AG04449 (cell line): ENCODE measurements at regions not wholly inside any gene's neighbourhood (a gene's known extent, or its start where the extent isn't known, plus 50 kb on each side); places are given as distances from the start of the nearest gene placed in this dataset.

Source experiments
- CTCF ChIA-PET: fragments of 350-600 bp; formaldehyde crosslinking; extraction: SDS; loops from one replicate; lab custom pipeline; 2021; ENCODE audit warnings: antibody characterized with exemption; lab: Yijun Ruan, JAX
- POLR2A ChIA-PET: fragments of 400-600, 350-600 bp; formaldehyde crosslinking; extraction: SDS; loops from one replicate; lab custom pipeline; 2020; ENCODE audit warnings: antibody characterized with exemption, inconsistent platforms; lab: Yijun Ruan, JAX
- DNase-seq: peaks from one replicate; pipeline ENCODE4 v3.0.0-alpha.2; 2010; ENCODE audit warnings: low read depth, low spot score
- H3K4me3 ChIP-seq: 2 replicates; pipeline ENCODE4 v1.5.1; 2011; ENCODE audit warnings: low read depth, mild to moderate bottlenecking, control low read depth, low read length
- TF ChIP-seq, protein P1 (sequence below): IDR thresholded peaks from one replicate; pipeline ENCODE4 v1.5.1; 2011; ENCODE audit warnings: mild to moderate bottlenecking, moderate library complexity, low read length, control low read depth, inconsistent platforms; ENCODE audit not compliant: insufficient read depth; ENCODE audit errors: missing control alignments

GRCh38 chr4:160161026-160161425, 1058.1 kb downstream of the RAPGEF2 start:
- TF ChIP-seq, protein P1, sequence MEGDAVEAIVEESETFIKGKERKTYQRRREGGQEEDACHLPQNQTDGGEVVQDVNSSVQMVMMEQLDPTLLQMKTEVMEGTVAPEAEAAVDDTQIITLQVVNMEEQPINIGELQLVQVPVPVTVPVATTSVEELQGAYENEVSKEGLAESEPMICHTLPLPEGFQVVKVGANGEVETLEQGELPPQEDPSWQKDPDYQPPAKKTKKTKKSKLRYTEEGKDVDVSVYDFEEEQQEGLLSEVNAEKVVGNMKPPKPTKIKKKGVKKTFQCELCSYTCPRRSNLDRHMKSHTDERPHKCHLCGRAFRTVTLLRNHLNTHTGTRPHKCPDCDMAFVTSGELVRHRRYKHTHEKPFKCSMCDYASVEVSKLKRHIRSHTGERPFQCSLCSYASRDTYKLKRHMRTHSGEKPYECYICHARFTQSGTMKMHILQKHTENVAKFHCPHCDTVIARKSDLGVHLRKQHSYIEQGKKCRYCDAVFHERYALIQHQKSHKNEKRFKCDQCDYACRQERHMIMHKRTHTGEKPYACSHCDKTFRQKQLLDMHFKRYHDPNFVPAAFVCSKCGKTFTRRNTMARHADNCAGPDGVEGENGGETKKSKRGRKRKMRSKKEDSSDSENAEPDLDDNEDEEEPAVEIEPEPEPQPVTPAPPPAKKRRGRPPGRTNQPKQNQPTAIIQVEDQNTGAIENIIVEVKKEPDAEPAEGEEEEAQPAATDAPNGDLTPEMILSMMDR: no peak
- POLR2A ChIA-PET: no interaction called here
- no peak for DNase-seq
- H3K4me3 ChIP-seq: no peak overlapping the region
- CTCF ChIA-PET: no interaction called here

GRCh38 chr4:160175064-160175643, 1072.3 kb downstream of the RAPGEF2 start:
- ChIA-PET CTCF (no interaction called here), POLR2A (no interaction called here)
- TF ChIP-seq, protein P1: no peak
- H3K4me3 ChIP-seq: no peak overlapping the region
- DNase-seq: no peak

DNA sequence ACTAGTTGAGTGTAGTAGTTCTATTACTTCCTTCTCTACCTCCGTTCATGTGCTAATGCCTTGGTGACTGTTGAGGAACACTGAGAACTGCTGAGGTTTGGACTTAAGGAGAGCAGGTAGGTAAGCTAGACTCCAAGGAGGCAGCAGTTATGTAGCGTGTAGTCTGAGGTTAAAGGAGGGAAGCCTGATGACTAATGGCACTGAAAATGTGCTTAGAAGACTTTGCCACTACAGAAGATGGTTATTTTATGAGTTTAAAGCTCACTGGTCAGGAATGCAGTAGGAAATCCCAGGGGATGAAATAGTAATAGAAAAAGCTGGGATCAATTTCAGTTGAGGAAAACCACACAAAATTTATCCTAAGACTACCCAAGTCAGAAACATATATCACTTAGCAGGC, 1077.3 kb downstream of the RAPGEF2 start:
- ChIA-PET POLR2A (no interaction called here), CTCF (no interaction called here)
- no peak overlapping the region for H3K4me3 ChIP-seq
- TF ChIP-seq, protein P1: no peak
- DNase-seq: no peak

DNA sequence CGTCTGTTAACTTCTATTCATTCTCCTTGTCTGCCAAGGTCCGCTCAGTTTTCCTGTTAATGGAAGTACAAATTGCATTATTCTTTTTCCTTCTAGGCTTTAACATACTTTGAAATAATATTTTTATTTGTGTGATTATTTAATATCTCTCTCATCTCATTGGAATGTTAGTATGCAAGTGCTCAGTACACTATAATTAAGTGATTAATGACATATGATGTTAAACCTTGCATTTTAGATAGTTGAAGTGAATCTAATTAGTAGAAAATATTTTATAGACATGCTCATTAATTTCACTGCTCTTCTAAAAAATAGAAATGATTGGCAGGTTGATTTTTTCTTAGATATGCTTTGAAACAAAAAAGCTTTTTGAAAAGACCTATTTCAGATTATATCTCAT, 1079.8 kb downstream of the RAPGEF2 start:
- TF ChIP-seq, protein P1: no peak
- POLR2A ChIA-PET: no interaction called here
- CTCF ChIA-PET: no interaction called here
- DNase-seq: no peak
- H3K4me3 ChIP-seq: no peak overlapping the region

- POLR2A ChIA-PET: no interaction called here
- TF ChIP-seq, protein P1: no peak
- no peak overlapping the region for H3K4me3 ChIP-seq
- no peak for DNase-seq
- CTCF ChIA-PET: no interaction called here
These were observed 1082.0 kb downstream of the RAPGEF2 start for GRCh38 chr4:160184884-160185283.

- TF ChIP-seq, protein P1: no peak
- CTCF ChIA-PET: no interaction called here
- POLR2A ChIA-PET: no interaction called here
- DNase-seq: no peak
- H3K4me3 ChIP-seq: no peak overlapping the region
These were observed 1090.9 kb downstream of the RAPGEF2 start for GRCh38 chr4:160193787-160194186.
